Vagina (tissue), 2 donors: ENCODE measurements at regions not wholly inside any gene's neighbourhood (a gene's known extent, or its start where the extent isn't known, plus 50 kb on each side); places are given as distances from the start of the nearest gene placed in this dataset.
A peak's percentile ranks its signal among the peaks of the same experiment; 100 is the strongest.

Experiments
- DNase-seq, 2 donors: peaks; one replicate each; pipeline ENCODE4 v3.0.0-alpha.2; 2017; ENCODE audit errors: extremely low spot score in 2 of 2
- H3K27ac ChIP-seq: fragments of 200-600 bp; sonication (generic); one replicate; pipeline ENCODE4 v1.5.1; 2019
- H3K27me3 ChIP-seq: fragments of 200-600 bp; sonication (generic); one replicate; pipeline ENCODE4 v1.5.1; 2019
- H3K36me3 ChIP-seq, 2 donors: fragments of 200-600 bp; sonication (generic); one replicate each; pipeline ENCODE4 v1.5.1; 2017 to 2019
- H3K4me1 ChIP-seq: fragments of 200-600 bp; sonication (generic); one replicate; pipeline ENCODE4 v1.5.1; 2019
- H3K4me3 ChIP-seq, 2 donors: fragments of 200-600 bp; sonication (generic); 1 replicate in 1 of 2; 2 replicates in 1 of 2; pipeline ENCODE4 v1.5.1; 2016 to 2019
- H3K9me3 ChIP-seq: fragments of 200-600 bp; sonication (generic); one replicate; pipeline ENCODE4 v1.5.1; 2019
- CTCF ChIP-seq, 3 experiments: fragments of 450-650 bp in 2 of 3; fragments of 200-600 bp in 1 of 3; sonication (generic) in 1 of 3; IDR thresholded peaks; one replicate each; pipeline ENCODE4 v1.5.1; 2017 to 2019; ENCODE audit warnings: antibody characterized with exemption in 3 of 3, mild to moderate bottlenecking in 2 of 3, moderate library complexity in 2 of 3
- POLR2A ChIP-seq, 2 donors: fragments of 450-650 bp; IDR thresholded peaks; one replicate each; pipeline ENCODE4 v1.6.1; 2017; ENCODE audit warnings: antibody characterized with exemption in 2 of 2, mild to moderate bottlenecking in 2 of 2, moderate library complexity in 2 of 2
- POLR2AphosphoS5 ChIP-seq, 2 donors: sonication (generic); formaldehyde crosslinking; IDR thresholded peaks; one replicate each; pipeline ENCODE4 v1.9.0; 2017; ENCODE audit warnings: antibody characterized with exemption in 2 of 2, mild to moderate bottlenecking in 2 of 2, low read depth in 1 of 2; ENCODE audit not compliant: insufficient read depth in 1 of 2
- intact Hi-C: fragments of 100-400 bp; cut with DNase I; formaldehyde crosslinking; loops from one replicate; pipeline ENCODE4 v1.15.1; 2023

GRCh38 chr1:94683886-94684285 is 136.3 kb upstream of the SLC44A3 start:
- Histone ChIP-seq H3K27me3 (no peaks in the 10 kb centered on the region), H3K4me3 (no peak overlapping the region), H3K36me3 (no peaks in the 10 kb centered on the region), H3K4me1 (peaks cover 22% of the 10 kb centered on the region), H3K27ac (no peak overlapping the region), H3K9me3 (no peaks in the 10 kb centered on the region)
- intact Hi-C loops = no loop called here
- no peak for DNase-seq
- TF ChIP-seq CTCF (IDR thresholded peaks at IDR 0.05) = no peak
- no peak for TF ChIP-seq POLR2A (IDR thresholded peaks at IDR 0.05)
- no peak for TF ChIP-seq POLR2AphosphoS5 (IDR thresholded peaks at IDR 0.05; ENCODE audit: insufficient read depth in 1 of 2, low read depth in 1 of 2)

GRCh38 chr1:94680039-94680377 is 138.4 kb upstream of the F3 start:
- TF ChIP-seq POLR2AphosphoS5 (IDR thresholded peaks at IDR 0.05; ENCODE audit: insufficient read depth in 1 of 2, low read depth in 1 of 2) (no peak), CTCF (IDR thresholded peaks at IDR 0.05) (no peak), POLR2A (IDR thresholded peaks at IDR 0.05) (no peak)
- no peak for DNase-seq
- H3K36me3 ChIP-seq = no peaks in the 10 kb centered on the region
- no peak overlapping the region for H3K4me3 ChIP-seq
- no peaks in the 10 kb centered on the region for H3K4me1 ChIP-seq
- intact Hi-C loops = no loop called here
- H3K27me3 ChIP-seq = no peaks in the 10 kb centered on the region
- H3K27ac ChIP-seq = no peak overlapping the region
- no peaks in the 10 kb centered on the region for H3K9me3 ChIP-seq

GRCh38 chr1:94679332-94680038 is 137.9 kb upstream of the F3 start:
- intact Hi-C loops = no loop called here
- Histone ChIP-seq H3K27ac (peak overlapping the region; percentile 43), H3K27me3 (no peaks in the 10 kb centered on the region), H3K36me3 (no peaks in the 10 kb centered on the region), H3K4me3 (no peak overlapping the region), H3K4me1 (no peaks in the 10 kb centered on the region), H3K9me3 (no peaks in the 10 kb centered on the region)
- no peak for DNase-seq
- no peak for TF ChIP-seq CTCF (IDR thresholded peaks at IDR 0.05)
- TF ChIP-seq POLR2AphosphoS5 (IDR thresholded peaks at IDR 0.05; ENCODE audit: insufficient read depth in 1 of 2, low read depth in 1 of 2) = no peak
- no peak for TF ChIP-seq POLR2A (IDR thresholded peaks at IDR 0.05)

GRCh38 chr1:94678202-94678848 is 136.8 kb upstream of the F3 start:
- H3K4me3 ChIP-seq = no peak overlapping the region
- no peak for DNase-seq
- no peaks in the 10 kb centered on the region for H3K9me3 ChIP-seq
- H3K27me3 ChIP-seq = no peaks in the 10 kb centered on the region
- H3K27ac ChIP-seq = no peak overlapping the region
- intact Hi-C loops = no loop called here
- H3K4me1 ChIP-seq = no peaks in the 10 kb centered on the region
- no peak for TF ChIP-seq POLR2A (IDR thresholded peaks at IDR 0.05)
- no peak for TF ChIP-seq CTCF (IDR thresholded peaks at IDR 0.05)
- no peak for TF ChIP-seq POLR2AphosphoS5 (IDR thresholded peaks at IDR 0.05; ENCODE audit: insufficient read depth in 1 of 2, low read depth in 1 of 2)
- no peaks in the 10 kb centered on the region for H3K36me3 ChIP-seq

GRCh38 chr1:94677714-94678113 is 136.2 kb upstream of the F3 start:
- Histone ChIP-seq H3K27ac (peak overlapping the region; percentile 16), H3K4me3 (no peak overlapping the region), H3K4me1 (no peaks in the 10 kb centered on the region), H3K27me3 (no peaks in the 10 kb centered on the region), H3K9me3 (no peaks in the 10 kb centered on the region), H3K36me3 (no peaks in the 10 kb centered on the region)
- intact Hi-C loops = no loop called here
- no peak for DNase-seq
- TF ChIP-seq POLR2A (IDR thresholded peaks at IDR 0.05) (no peak), CTCF (IDR thresholded peaks at IDR 0.05) (no peak), POLR2AphosphoS5 (IDR thresholded peaks at IDR 0.05; ENCODE audit: insufficient read depth in 1 of 2, low read depth in 1 of 2) (no peak)
